ENCODE measurements at regions not wholly inside any gene's neighbourhood (a gene's known extent, or its start where the extent isn't known, plus 50 kb on each side); places are given as distances from the start of the nearest gene placed in this dataset.

DNA sequence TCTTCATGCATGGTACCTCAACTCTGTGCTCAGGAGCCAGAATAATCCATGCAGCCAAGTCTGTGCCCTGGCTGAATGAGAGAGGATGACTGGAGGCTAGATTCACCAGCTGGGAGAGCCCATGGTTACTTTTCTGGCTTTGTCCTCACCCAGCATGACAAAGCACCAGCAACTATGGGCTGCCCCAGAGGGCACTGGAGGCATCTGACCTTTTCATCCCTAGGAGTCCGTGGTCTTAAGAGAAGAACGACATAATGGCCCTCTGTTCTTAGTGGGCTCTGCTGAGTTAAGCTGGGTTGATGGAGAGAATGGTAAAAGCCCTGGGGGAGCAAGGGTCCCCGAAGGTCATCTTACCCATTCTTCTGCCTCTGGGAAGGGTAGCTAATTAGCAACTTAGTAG lies 54.6 kb upstream of the TNP1 start:
- DNase-seq, result no peak
- no peaks in the 10 kb centered on the region for H3K36me3 Mint-ChIP-seq (ENCODE audit: low read depth)
- H3K27me3 Mint-ChIP-seq (ENCODE audit: low read depth, poor library complexity), result no peaks in the 10 kb centered on the region
- H3K9me3 Mint-ChIP-seq, result no peaks in the 10 kb centered on the region
- H3K4me3 Mint-ChIP-seq, result no peak overlapping the region
- H3K27ac Mint-ChIP-seq, result no peak overlapping the region
- peaks cover 53% of the 10 kb centered on the region for H3K4me1 Mint-ChIP-seq
- TF ChIP-seq, protein P1, sequence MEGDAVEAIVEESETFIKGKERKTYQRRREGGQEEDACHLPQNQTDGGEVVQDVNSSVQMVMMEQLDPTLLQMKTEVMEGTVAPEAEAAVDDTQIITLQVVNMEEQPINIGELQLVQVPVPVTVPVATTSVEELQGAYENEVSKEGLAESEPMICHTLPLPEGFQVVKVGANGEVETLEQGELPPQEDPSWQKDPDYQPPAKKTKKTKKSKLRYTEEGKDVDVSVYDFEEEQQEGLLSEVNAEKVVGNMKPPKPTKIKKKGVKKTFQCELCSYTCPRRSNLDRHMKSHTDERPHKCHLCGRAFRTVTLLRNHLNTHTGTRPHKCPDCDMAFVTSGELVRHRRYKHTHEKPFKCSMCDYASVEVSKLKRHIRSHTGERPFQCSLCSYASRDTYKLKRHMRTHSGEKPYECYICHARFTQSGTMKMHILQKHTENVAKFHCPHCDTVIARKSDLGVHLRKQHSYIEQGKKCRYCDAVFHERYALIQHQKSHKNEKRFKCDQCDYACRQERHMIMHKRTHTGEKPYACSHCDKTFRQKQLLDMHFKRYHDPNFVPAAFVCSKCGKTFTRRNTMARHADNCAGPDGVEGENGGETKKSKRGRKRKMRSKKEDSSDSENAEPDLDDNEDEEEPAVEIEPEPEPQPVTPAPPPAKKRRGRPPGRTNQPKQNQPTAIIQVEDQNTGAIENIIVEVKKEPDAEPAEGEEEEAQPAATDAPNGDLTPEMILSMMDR (IDR thresholded peaks at IDR 0.05), result no peak

DNA sequence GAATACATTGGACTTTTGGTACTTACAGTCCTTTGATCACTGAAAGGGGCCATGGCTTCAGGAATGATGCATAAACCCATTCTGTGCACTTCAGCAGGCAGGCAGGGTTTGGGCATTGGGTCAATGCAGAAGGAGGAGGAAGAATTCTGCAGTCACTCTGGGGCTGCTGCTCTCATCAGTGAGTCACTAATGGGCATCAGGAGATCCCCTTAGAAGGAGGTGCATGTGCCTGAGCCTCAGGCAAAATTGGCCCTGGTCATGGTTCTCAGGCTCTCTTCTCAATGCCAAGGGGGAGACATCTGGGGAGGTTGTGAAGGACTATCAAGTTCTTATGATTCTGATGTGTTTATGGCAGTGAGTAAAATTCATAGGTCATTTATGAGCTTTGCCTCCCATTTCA lies 52.0 kb upstream of the TNP1 start:
- no peak for DNase-seq
- Mint-ChIP-seq H3K4me3 (no peak overlapping the region), H3K36me3 (ENCODE audit: low read depth) (no peaks in the 10 kb centered on the region), H3K27ac (no peak overlapping the region), H3K9me3 (no peaks in the 10 kb centered on the region), H3K4me1 (peaks cover 48% of the 10 kb centered on the region), H3K27me3 (ENCODE audit: low read depth, poor library complexity) (no peaks in the 10 kb centered on the region)
- TF ChIP-seq, protein P1 (IDR thresholded peaks at IDR 0.05), result no peak

DNA sequence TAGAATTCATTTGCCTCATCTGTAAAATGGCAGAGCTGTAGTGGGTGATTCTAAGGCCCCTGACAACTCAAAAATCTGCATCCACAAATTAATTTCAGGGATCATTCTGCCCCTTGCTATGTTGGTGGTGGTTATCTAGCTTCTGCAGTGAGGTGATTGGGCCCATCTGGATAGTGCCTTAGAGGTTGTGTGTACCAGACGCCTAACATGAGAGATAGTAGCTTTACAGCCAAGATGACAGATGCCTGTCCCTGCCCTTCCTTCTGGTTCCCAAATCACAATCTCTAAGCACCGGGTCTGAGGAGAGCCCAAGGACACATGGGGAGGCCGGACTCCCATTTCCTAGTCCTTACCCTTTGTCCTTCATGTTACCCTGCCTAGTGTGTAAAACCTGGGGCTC lies 51.1 kb upstream of the TNP1 start:
- H3K4me1 Mint-ChIP-seq, result peaks cover 44% of the 10 kb centered on the region
- no peaks in the 10 kb centered on the region for H3K9me3 Mint-ChIP-seq
- no peak for DNase-seq
- TF ChIP-seq, protein P1 (IDR thresholded peaks at IDR 0.05), result no peak
- H3K27ac Mint-ChIP-seq, result no peak overlapping the region
- H3K36me3 Mint-ChIP-seq (ENCODE audit: low read depth), result no peaks in the 10 kb centered on the region
- no peak overlapping the region for H3K4me3 Mint-ChIP-seq
- no peaks in the 10 kb centered on the region for H3K27me3 Mint-ChIP-seq (ENCODE audit: low read depth, poor library complexity)

DNA sequence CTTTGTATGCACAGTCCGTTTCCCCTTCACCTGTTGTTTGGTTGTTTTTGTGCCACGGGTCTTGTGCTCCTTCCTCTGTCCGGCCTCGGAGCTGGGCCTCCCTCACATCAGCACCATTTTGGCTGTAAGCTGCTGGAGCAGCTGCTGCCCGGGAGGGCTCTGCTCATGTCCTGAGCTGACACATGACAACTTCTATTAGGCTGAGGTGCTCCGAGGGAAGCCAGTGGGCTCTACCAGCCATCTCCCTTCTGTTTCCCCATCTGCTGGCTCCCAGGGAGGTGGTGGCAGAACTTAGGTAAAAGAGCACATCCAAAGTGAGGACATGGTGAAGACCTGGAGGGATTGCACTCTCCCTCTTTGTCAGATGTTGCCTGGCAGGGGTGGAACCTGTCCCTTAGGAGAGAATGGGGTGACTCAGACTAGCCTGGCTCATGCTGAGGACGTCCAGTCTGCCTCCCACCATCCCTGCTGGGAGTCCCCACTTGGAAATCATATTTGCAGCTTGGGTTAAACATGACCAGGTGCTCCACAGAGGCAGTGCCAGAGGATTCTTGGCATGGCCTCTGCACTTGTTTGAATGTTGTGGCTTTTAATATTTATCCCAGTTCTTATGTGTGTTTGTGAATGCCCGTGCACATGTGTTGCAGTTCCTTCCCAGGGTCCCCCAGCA lies 49.8 kb upstream of the TNP1 start:
- Mint-ChIP-seq H3K4me1 (peaks cover 48% of the 10 kb centered on the region), H3K9me3 (no peaks in the 10 kb centered on the region), H3K4me3 (no peak overlapping the region)

More for the DNA sequence above, 49.8 kb upstream of the TNP1 start:
- DNase-seq, result no peak
- TF ChIP-seq, protein P1 (IDR thresholded peaks at IDR 0.05), result no peak
- H3K27me3 Mint-ChIP-seq (ENCODE audit: low read depth, poor library complexity), result no peaks in the 10 kb centered on the region
- H3K27ac Mint-ChIP-seq, result no peak overlapping the region
- H3K36me3 Mint-ChIP-seq (ENCODE audit: low read depth), result no peaks in the 10 kb centered on the region

Measured in nephron progenitor cell (in vitro differentiated cells).